Liver (tissue), 8 donors: ENCODE measurements at regions not wholly inside any gene's neighbourhood (a gene's known extent, or its start where the extent isn't known, plus 50 kb on each side); places are given as distances from the start of the nearest gene placed in this dataset.

Experiments used
- DNase-seq: peaks from one replicate; pipeline ENCODE4 v3.0.0-alpha.2; 2017; ENCODE audit warnings: low spot score
- H3K27ac ChIP-seq, 2 donors: one replicate each; pipeline ENCODE4 v1.7.0; 2013; ENCODE audit warnings: inconsistent platforms in 2 of 2, low read length in 2 of 2, control low read depth in 1 of 2, low read depth in 1 of 2, mild to moderate bottlenecking in 1 of 2
- H3K27me3 ChIP-seq, 4 donors: one replicate each; pipeline versions ENCODE4 v1.6.1 to v1.7.0; 2013; ENCODE audit warnings: low read length in 3 of 4, inconsistent platforms in 1 of 4, mild to moderate bottlenecking in 1 of 4, moderate library complexity in 1 of 4; ENCODE audit not compliant: control insufficient read depth in 4 of 4, insufficient read depth in 4 of 4
- H3K36me3 ChIP-seq, 4 donors: one replicate each; pipeline versions ENCODE4 v1.6.1 to v1.7.0; 2013; ENCODE audit warnings: low read length in 3 of 4, mild to moderate bottlenecking in 3 of 4, low read depth in 1 of 4, moderate library complexity in 1 of 4; ENCODE audit not compliant: control insufficient read depth in 4 of 4, insufficient read depth in 3 of 4
- H3K4me1 ChIP-seq, 4 donors: one replicate each; pipeline versions ENCODE4 v1.6.1 to v1.7.0; 2013; ENCODE audit warnings: low read length in 3 of 4, mild to moderate bottlenecking in 3 of 4, moderate library complexity in 1 of 4; ENCODE audit not compliant: control insufficient read depth in 4 of 4, insufficient read depth in 4 of 4
- H3K4me3 ChIP-seq, 3 donors: one replicate each; pipeline versions ENCODE4 v1.6.1 to v1.7.0; 2013; ENCODE audit warnings: low read length in 3 of 3, control low read depth in 1 of 3, low read depth in 1 of 3, mild to moderate bottlenecking in 1 of 3
- H3K9ac ChIP-seq, 2 donors: one replicate each; pipeline ENCODE4 v1.7.0; 2013; ENCODE audit warnings: low read length in 2 of 2, mild to moderate bottlenecking in 2 of 2, moderate library complexity in 2 of 2, control low read depth in 1 of 2, low read depth in 1 of 2
- H3K9me3 ChIP-seq, 4 donors: one replicate each; pipeline versions ENCODE4 v1.6.1 to v1.7.0; 2013; ENCODE audit warnings: low read length in 3 of 4; ENCODE audit not compliant: control insufficient read depth in 4 of 4
- FOXA1 ChIP-seq: IDR thresholded peaks from 2 replicates; pipeline ENCODE4 v1.6.1; 2016; ENCODE audit warnings: antibody characterized with exemption
- GABPA ChIP-seq, 2 donors: IDR thresholded peaks in 1 of 2; conservative IDR thresholded peaks in 1 of 2; 2 replicates each; pipeline ENCODE4 v1.6.1; 2016; ENCODE audit warnings: antibody characterized with exemption in 2 of 2, mild to moderate bottlenecking in 1 of 2, moderate library complexity in 1 of 2
- HNF4A ChIP-seq, 2 donors: conservative IDR thresholded peaks; 2 replicates each; pipeline ENCODE4 v1.6.1; 2016; ENCODE audit warnings: antibody characterized with exemption in 2 of 2, mild to moderate bottlenecking in 2 of 2
- HNF4G ChIP-seq: IDR thresholded peaks from 2 replicates; pipeline ENCODE4 v1.6.1; 2016; ENCODE audit warnings: antibody characterized with exemption
- JUND ChIP-seq, 2 donors: IDR thresholded peaks; 2 replicates each; pipeline ENCODE4 v1.6.1; 2016; ENCODE audit warnings: antibody characterized with exemption in 2 of 2
- MAX ChIP-seq: IDR thresholded peaks from 2 replicates; pipeline ENCODE4 v1.6.1; 2016; ENCODE audit warnings: antibody characterized with exemption
- RAD21 ChIP-seq, 2 donors: IDR thresholded peaks; 2 replicates each; pipeline ENCODE4 v1.6.1; 2016; ENCODE audit warnings: antibody characterized with exemption in 2 of 2, mild to moderate bottlenecking in 2 of 2
- REST ChIP-seq: IDR thresholded peaks from 2 replicates; pipeline ENCODE4 v1.6.1; 2016; ENCODE audit warnings: antibody characterized with exemption, mild to moderate bottlenecking
- RXRA ChIP-seq, 2 donors: IDR thresholded peaks; 2 replicates each; pipeline ENCODE4 v1.6.1; 2017 to 2018; ENCODE audit warnings: antibody characterized with exemption in 2 of 2, mild to moderate bottlenecking in 1 of 2
- SP1 ChIP-seq: IDR thresholded peaks from 2 replicates; pipeline ENCODE4 v1.6.1; 2018; ENCODE audit warnings: antibody characterized with exemption, mild to moderate bottlenecking
- TAF1 ChIP-seq: conservative IDR thresholded peaks from 2 replicates; pipeline ENCODE4 v1.6.1; 2016; ENCODE audit warnings: antibody characterized with exemption, mild to moderate bottlenecking
- YY1 ChIP-seq: IDR thresholded peaks from 2 replicates; pipeline ENCODE4 v1.6.1; 2016; ENCODE audit warnings: antibody characterized with exemption, mild to moderate bottlenecking
- WGBS: extraction: QIAGEN DNeasy Blood & Tissue Kit; methylation state at CpG from one replicate; pipeline ENCODE4 v1.1.7; 2013; 5-methylcytosine and 5-hydroxymethylcytosine counted together
- TF ChIP-seq, protein P1 (sequence below): IDR thresholded peaks from 2 replicates; pipeline ENCODE4 v1.6.1; 2016; ENCODE audit warnings: antibody characterized with exemption
- TF ChIP-seq, protein P2 (sequence below): fragments of 150-350 bp; IDR thresholded peaks from 2 replicates; pipeline ENCODE4 v1.5.1; 2017; ENCODE audit warnings: improper control_type of control experiment, low read depth, low read length; ENCODE audit not compliant: missing input control
- donor health status: healthy.
- donor health status: healthy.
- donor health status: healthy.
- donor health status: healthy.
- donor health status: healthy.

GRCh38 chr3:139243710-139244109 is 100.1 kb upstream of the MRPS22 start (continued):
- TF ChIP-seq RAD21 (IDR thresholded peaks at IDR 0.05), result no peak
- TF ChIP-seq HNF4A (conservative IDR thresholded peaks at IDR 0.05), result no peak

GRCh38 chr3:139248593-139249255 is 95.1 kb upstream of the MRPS22 start:
- H3K9ac ChIP-seq, result no peak overlapping the region
- no peaks in the 10 kb centered on the region for H3K36me3 ChIP-seq
- no peak for DNase-seq
- 87% methylated on average over 4 of the region's 4 CpGs for WGBS
- TF ChIP-seq REST (no peak), MAX (no peak), RAD21 (IDR thresholded peaks at IDR 0.05) (no peak), TAF1 (no peak), HNF4G (no peak), YY1 (no peak), JUND (IDR thresholded peaks at IDR 0.05) (no peak), SP1 (no peak), GABPA (IDR thresholded peaks at IDR 0.05 in 1 of 2, conservative IDR thresholded peaks at IDR 0.05 in 1 of 2) (no peak)
- TF ChIP-seq, protein P1, sequence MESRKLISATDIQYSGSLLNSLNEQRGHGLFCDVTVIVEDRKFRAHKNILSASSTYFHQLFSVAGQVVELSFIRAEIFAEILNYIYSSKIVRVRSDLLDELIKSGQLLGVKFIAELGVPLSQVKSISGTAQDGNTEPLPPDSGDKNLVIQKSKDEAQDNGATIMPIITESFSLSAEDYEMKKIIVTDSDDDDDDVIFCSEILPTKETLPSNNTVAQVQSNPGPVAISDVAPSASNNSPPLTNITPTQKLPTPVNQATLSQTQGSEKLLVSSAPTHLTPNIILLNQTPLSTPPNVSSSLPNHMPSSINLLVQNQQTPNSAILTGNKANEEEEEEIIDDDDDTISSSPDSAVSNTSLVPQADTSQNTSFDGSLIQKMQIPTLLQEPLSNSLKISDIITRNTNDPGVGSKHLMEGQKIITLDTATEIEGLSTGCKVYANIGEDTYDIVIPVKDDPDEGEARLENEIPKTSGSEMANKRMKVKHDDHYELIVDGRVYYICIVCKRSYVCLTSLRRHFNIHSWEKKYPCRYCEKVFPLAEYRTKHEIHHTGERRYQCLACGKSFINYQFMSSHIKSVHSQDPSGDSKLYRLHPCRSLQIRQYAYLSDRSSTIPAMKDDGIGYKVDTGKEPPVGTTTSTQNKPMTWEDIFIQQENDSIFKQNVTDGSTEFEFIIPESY, result no peak
- no peaks in the 10 kb centered on the region for H3K9me3 ChIP-seq
- H3K27ac ChIP-seq, result no peak overlapping the region
- no peak overlapping the region for H3K4me3 ChIP-seq
- H3K27me3 ChIP-seq, result no peaks in the 10 kb centered on the region
- peaks cover 0 to 23% (median 15%) of the 10 kb centered on the region in 4 donors for H3K4me1 ChIP-seq

- H3K9me3 ChIP-seq, result no peaks in the 10 kb centered on the region
- no peak for DNase-seq
- peak overlapping the region in 1 of 2 donors; percentile 2 for H3K27ac ChIP-seq
- H3K4me3 ChIP-seq, result peak overlapping the region in 2 of 3 donors; percentile 0 to 35
- no peaks in the 10 kb centered on the region for H3K36me3 ChIP-seq
- 29% methylated on average over 4 of the region's 4 CpGs for WGBS
- H3K27me3 ChIP-seq, result no peaks in the 10 kb centered on the region
- peaks cover 0 to 23% (median 15%) of the 10 kb centered on the region in 4 donors for H3K4me1 ChIP-seq
- peak overlapping the region in 1 of 2 donors; percentile 17 for H3K9ac ChIP-seq
- TF ChIP-seq, protein P2, sequence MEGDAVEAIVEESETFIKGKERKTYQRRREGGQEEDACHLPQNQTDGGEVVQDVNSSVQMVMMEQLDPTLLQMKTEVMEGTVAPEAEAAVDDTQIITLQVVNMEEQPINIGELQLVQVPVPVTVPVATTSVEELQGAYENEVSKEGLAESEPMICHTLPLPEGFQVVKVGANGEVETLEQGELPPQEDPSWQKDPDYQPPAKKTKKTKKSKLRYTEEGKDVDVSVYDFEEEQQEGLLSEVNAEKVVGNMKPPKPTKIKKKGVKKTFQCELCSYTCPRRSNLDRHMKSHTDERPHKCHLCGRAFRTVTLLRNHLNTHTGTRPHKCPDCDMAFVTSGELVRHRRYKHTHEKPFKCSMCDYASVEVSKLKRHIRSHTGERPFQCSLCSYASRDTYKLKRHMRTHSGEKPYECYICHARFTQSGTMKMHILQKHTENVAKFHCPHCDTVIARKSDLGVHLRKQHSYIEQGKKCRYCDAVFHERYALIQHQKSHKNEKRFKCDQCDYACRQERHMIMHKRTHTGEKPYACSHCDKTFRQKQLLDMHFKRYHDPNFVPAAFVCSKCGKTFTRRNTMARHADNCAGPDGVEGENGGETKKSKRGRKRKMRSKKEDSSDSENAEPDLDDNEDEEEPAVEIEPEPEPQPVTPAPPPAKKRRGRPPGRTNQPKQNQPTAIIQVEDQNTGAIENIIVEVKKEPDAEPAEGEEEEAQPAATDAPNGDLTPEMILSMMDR, result no peak
- TF ChIP-seq FOXA1, result peak; percentile 39
- peak; percentile 63 for TF ChIP-seq YY1
- TF ChIP-seq HNF4A (conservative IDR thresholded peaks at IDR 0.05), result peak; percentile 80 to 84
- TF ChIP-seq MAX, result peak; percentile 29
- peak; percentile 74 to 84 for TF ChIP-seq RXRA (IDR thresholded peaks at IDR 0.05)
- TF ChIP-seq RAD21 (IDR thresholded peaks at IDR 0.05), result peak; percentile 33 to 57
- TF ChIP-seq REST, result peak; percentile 25
- TF ChIP-seq, protein P1, result no peak
- peak; percentile 74 for TF ChIP-seq SP1
- peak; percentile 25 for TF ChIP-seq HNF4G
These were observed 92.3 kb upstream of the MRPS22 start for GRCh38 chr3:139251529-139251928.
